HG03103 (cell line): ENCODE measurements at regions not wholly inside any gene's neighbourhood (a gene's known extent, or its start where the extent isn't known, plus 50 kb on each side); places are given as distances from the start of the nearest gene placed in this dataset.
"Not testable (repeated sequence)": the region's sequence is repeated elsewhere in the genome, so short reads cannot be mapped to it uniquely, and the experiment has no call there.

ENCODE experiments used
- ATAC-seq: cut with Tn5 transposase; IDR thresholded peaks from one replicate; pipeline ENCODE4 v1.9.1; 2021; ENCODE audit warnings: low read depth; ENCODE audit not compliant: unreplicated experiment

DNA sequence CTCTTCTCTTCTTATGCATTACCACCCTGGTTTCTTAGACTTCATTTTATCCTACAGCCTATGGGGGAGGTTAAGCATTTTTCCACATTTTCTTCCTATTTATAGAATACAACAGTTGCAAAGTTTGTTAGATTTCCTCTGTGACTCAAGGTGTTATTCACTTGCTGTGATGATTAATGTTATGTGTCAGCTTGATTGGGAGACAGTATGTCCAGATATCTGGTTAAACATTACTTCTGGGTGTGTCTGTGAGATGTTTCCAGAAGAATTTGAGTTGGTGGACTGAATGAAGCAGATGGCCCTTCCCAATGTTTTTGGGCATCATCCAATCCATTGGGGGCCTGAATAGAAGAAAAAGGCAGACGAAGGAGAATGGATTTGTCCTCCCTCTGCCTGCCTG, 131.3 kb downstream of the C6orf118 start:
- no peak for ATAC-seq

DNA sequence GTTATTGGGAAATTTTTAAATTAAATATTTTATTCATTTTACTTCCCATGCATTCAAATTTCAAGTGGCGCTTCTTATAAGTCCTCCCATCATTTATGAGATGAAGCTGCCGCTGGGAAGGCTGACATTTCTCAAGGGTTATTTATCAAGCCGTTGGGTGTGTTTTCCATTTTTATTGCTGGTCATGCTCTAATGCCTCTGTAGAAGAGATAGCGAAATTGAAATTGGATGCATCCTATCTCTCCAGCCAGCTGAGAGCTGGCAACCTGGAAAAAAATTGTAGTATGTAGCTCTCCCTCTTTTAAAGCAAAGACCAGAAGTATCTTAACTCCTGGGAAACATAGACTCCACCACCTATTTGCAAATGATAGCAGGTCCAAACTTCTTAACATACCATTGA, 135.9 kb downstream of the C6orf118 start:
- ATAC-seq: no peak

DNA sequence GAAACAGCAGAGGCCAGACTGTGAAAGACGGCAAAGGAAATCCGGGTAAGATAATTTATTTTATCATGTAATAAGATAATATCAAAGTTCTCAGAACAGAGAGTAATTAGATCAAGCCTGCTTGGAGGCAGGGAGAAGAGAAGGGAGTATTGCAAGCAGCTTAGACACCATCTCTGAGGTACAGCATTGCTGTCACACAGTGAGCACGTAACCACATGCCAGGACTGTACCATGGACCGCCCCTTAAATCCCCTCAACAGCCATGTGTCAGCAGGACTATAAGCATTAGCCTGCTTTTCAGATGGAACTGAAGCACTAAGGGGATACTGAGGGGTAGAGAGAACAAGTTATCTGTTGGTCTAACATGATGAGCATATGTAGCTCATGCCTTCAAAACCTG, 141.5 kb downstream of the C6orf118 start:
- no peak for ATAC-seq

DNA sequence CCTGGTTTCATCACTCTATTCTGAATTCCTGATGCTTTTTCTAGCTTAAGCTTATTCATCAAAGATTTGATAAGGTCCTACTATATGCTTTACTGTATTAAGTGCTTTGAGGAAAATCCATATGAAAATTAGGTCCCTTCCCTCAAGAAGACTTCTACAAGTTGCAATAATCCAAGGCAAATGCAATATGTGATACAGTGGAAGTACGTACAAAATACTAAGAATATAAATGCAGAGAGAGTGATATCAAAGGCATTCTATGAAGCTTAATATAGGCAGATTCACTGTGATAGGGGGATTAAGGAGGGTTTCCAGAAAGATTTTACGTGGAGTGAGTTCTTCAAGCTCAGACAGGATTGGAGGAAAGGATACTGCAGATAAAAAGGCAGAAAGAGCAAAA, 142.1 kb downstream of the C6orf118 start:
- no peak for ATAC-seq

DNA sequence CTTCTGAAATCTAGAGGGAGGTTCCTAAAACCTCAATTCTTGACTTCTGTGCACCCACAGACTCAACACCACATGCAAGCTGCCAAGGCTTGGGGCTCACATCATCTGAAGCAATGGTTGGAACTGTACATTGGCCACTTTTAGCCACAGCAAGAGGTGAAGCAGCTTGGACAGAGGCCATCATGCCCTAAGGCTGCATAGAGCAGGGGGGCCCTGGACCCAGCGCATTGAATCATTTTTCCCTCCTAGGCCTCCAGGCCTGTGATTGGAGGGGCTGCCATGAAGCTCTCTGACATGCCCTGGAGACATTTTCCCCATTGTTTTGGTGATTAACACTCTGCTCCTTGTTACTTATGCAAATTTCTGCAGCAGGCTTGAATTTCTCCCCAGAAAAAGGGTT, 145.9 kb downstream of the C6orf118 start:
- no peak for ATAC-seq

DNA sequence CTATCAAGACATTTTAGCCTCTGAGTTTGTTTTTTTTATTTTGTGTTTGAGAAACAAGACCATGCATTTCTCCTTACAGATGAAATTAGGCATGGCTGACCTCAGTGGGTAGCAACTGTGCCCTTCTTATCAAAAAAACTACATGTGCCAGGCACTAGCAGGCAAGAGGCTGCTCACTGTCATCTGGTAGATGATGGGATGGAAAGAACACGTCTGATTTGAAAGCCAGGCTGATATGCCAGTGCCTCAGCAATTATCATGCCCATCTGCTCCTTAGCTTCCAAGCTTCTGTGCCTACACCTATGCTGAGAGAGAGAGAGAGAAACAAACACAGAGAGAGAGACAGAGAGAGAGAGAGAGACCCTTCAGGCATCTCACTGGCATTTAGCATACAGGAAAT, 149.9 kb downstream of the C6orf118 start:
- ATAC-seq: no peak

DNA sequence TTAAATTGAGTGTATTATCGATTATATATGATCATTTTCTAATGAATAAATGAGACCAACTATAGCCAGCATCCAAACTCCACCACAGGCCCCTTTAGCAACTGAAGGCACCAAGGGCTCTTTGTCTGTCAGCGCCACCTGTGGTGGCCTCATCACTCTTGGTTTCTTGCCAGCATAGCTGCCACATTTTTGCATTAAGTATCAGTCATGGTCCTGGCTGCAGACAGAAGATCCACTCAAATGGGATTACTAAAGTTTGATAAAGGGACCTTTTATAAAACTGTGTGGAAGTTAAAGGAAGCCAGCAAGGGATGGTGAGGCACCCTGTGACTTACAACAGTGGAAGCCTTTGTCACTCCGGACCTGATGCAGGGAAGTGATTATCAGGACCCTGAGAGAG, 162.9 kb downstream of the C6orf118 start:
- ATAC-seq: no peak

DNA sequence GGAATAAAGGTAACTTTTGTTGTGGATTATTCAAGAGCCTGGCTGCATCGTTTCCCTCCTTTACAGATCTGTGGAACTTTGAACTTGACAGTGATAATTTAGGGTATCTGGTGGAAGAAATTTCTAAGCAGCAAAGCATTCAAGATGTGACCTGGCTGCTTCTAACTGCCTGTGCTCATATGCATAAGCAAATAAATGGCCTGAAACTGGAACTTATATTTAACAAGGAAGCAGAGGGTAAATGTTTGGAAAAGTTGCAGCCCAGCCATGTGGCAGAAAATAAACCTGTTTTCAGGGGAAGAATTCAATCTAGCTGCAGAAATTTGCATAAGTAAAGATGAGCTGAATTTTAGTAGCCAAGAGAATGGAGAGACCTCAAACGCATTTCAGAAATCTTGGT, 173.5 kb downstream of the C6orf118 start:
- no peak for ATAC-seq

DNA sequence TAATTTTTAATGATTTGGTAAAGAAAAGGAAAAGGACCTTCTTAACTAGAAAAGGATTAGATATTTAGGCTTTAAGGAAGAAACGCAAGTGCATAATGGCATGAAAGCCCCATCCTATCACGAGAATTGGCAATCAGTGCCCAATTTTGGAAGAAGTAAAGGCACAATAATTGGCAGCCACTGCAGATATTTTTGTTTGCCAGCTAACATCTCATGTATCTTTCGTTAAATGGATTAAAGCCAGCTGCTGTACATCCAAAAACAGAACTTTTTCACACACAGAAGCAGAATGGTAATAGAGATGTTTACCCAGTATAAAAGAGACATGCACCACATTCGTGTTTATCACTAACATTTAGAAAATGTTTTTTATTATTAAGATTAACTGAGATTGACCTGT, 180.3 kb downstream of the C6orf118 start:
- no peak for ATAC-seq

DNA sequence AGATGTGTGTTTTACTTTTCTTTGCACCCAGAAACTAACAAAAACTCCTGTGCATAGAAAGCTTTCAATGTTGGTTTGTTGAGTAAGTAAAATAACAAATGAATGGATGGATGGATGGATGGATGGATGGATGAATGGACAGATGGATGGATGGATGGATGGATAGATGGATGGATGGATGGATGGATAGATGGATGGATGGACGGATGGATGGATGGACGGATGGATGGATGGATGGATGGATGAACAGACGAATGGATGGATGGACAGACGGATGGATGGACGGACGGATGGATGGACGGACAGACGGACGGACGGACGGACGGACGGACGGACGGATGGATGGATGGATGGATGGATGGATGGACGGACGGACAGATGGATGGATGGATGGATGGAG, 181.7 kb downstream of the C6orf118 start:
- ATAC-seq: not testable (repeated sequence)

DNA sequence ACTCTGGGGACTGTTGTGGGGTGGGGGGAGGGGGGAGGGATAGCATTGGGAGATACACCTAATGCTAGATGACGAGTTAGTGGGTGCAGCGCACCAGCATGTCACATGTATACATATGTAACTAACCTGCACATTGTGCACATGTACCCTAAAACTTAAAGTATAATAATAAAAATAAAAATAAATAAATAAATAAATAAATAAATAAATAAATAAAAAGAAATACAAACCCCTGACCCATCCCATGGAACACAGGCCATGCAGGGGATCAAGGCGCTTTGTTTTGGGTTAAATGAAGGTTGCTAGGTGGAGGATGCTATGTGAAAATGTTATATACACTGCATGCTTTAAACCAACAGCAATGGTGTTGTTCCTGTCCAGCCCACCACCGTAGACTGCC, 184.7 kb downstream of the C6orf118 start:
- not testable (repeated sequence) for ATAC-seq

DNA sequence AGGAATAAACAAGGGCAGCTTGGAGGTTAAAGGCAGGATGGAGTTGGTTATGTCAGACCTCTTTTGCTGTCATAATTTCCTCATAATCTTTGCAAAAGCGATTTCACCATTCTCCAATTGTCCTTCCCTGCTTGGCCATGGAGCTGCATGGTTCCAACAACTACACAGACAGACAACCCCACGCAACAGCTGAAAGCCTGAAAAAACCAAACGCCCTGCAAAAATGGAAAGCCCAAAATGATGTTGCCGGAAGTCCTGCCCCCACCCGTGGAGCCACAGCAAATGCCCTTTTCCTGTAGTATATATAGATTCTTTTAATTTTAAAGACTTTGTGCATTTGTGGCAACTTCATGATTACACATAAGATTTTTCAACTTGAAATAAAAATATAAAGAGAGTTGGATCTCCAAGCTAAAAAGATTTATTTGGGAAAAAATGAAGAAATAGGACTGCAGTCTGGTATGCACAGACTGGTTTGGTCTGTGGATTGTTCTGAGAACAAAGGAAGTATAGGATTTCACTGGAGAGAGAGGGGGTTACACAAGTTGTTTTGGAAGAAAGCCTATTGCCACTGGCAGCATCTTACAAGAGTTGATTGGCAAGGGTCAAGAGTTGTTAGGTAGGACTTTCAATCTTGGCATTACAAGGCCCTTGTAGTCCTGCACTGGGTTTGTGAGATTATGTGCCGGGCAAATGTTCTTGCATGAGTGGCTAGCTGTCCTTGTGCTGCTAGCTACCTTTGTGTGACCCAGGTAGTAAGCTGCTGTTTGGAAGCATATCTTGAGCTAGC, 190.0 kb downstream of the C6orf118 start:
- no peak for ATAC-seq

DNA sequence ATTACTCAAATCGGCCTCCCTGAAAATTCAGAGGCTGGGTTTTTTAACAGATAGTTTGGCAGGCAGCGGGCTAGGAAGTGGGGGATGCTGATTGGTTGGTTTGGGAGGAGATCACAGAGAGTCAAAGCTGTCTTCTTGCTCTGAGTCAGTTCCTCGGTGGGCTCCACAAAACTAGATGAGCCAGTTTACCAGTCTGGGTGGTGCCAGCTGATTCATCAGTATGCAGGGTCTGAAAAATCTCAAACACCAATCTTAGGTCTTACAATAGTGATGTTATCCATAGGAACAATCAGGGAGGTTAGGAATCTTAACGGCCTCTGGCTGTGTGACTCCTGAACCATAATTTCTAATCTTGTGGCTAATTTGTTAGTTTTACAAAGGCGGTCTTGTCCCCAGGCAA, 190.7 kb downstream of the C6orf118 start:
- ATAC-seq: no peak

DNA sequence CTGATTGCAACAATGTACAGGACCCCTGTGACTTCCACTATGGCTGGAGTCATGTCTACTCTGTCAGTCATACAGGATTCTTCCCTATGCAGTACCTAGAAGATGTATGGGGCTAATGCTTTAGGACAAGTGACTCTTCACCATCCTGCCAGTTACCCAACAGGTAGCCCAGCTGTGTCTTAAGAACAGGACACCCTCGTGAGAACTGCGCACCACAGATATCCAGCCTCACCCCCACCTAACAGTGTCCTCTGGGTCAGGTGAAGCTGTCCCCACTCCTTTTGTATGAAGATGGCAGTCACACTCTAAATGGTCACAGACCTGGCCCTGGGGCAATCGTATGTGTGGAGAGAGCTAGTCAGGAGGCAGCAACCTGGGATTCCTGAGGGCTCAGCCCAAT, 191.6 kb downstream of the C6orf118 start:
- no peak for ATAC-seq

DNA sequence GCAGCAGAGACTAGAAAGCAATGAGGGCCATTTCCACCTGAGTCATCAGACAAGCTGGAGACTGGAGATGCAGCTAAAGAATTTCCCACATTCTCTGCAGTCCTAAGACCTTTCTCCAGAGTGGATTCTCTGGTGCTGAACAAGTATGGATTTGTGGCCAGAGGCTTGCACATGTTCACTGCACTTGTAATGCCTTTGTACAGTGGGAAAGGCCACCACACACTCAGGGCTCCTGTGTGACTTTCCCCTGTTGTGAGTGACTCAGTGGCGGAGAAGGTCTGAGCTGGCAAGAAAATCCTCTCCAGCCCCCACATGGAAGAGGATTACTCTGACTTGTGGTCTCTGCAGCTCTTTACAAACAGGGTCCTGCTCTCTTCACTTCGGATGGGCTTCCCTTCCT, 192.3 kb downstream of the C6orf118 start:
- ATAC-seq: no peak

DNA sequence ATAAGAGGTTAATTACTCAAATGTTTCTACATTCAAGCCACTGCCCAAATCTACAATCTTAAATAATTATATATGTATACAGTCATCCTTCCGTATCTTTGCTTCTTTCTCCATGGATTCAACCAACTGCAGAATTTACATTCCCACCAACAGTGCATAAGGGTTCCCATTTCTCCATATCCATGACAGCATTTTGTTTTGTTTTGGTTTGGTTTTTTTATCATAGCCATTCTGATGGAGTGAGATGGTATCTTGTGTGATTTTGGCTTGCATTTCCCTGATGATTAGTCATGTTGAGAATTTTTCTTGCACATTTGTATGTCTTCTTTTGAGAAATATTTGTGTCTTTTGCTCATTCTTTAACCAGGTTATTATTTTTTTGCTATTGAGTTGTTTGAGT, 198.5 kb downstream of the C6orf118 start:
- ATAC-seq: no peak

DNA sequence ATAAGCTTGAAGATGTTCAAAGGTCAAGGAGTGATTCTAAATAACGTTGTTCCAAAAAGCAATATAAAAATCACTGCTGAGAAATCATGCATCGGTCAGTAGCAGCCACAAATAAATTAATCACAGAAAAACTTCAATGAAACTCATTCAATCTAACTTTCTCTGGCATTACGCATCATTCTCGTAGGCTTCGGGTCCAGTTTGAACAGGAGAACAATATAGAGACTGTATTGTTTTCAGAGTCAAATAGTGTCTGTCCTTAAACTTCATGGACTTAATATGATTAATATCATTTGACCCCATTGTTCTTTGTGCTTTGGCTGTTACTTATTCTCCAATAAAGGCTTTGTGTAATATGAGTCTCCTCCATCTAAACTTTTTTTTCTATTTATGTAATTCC, 200.4 kb downstream of the C6orf118 start:
- no peak for ATAC-seq

DNA sequence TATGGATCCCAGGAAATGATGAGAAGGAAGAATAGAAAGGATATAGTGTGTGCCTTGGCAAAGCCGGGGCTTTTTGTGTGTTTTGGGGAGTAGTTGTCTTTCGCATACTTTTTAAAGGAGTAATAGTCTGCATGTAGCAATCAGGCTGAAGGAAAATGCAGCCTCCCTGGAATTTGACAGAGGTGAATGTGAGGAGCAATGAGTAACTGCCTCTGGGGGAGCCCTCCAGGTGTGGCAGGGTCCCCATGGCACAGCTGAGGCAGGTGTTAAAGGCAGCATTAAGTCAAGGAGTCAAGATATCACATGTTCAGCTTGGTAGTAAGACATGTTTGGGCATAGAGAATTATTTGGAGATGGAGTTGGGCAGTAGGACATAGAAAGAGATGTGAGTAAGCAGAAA, 203.1 kb downstream of the C6orf118 start:
- no peak for ATAC-seq

DNA sequence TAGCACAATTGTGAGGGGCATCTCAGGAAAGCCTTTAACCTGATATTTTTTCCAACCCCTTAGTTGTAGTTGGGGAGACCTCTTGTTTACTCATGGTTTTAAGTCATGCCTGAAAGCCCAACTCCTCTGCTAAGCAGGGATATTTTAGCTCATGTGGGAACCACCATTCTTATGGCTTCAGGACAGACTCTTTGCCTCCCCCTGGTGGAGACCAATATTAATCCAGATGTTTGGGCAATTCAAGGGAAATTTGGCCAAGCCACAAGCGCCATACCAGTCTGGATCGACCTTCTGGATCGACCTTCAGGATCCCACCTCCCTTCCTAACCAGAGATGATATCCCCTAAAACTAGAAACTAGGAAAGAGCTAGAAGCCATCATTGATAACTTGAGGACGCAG, 211.2 kb downstream of the C6orf118 start:
- no peak for ATAC-seq

DNA sequence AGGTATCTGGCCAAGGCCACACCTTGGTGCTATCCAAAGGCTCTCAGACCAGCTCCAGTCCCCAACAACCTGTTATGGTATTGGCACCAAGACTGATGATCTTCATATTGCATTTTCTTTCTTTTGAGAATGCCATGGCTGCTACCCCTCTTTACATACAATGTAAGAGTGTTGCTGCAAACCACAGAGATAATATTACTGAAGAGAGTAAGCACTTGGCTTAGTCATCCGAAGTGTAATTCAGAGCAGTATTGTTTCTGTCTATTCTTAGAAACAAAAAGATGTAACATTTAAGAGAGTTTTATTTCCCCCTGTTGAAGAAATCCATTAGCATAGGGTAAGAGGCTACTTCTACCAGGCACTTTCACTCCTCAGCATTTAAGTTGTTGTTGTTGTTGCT, 212.5 kb downstream of the C6orf118 start:
- no peak for ATAC-seq

DNA sequence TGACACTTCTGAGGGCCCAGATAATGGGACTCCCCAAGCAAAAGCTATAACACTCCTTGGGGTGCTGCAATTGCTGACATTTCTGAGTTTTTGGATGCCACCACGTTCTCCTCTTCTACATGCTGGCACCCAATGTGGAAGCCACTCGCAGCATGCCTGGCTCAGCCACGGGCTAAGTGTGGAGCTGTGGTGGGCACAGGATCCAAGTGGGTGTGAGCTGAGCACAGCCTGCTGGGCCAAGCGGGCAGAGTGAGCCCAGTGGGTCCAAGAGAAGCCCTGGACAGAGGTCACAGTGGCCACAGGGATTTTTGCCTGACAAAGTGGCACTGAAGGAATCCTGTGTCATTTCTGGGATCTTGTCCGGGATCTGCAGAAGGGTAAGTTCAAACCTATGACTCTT, 213.2 kb downstream of the C6orf118 start:
- no peak for ATAC-seq

DNA sequence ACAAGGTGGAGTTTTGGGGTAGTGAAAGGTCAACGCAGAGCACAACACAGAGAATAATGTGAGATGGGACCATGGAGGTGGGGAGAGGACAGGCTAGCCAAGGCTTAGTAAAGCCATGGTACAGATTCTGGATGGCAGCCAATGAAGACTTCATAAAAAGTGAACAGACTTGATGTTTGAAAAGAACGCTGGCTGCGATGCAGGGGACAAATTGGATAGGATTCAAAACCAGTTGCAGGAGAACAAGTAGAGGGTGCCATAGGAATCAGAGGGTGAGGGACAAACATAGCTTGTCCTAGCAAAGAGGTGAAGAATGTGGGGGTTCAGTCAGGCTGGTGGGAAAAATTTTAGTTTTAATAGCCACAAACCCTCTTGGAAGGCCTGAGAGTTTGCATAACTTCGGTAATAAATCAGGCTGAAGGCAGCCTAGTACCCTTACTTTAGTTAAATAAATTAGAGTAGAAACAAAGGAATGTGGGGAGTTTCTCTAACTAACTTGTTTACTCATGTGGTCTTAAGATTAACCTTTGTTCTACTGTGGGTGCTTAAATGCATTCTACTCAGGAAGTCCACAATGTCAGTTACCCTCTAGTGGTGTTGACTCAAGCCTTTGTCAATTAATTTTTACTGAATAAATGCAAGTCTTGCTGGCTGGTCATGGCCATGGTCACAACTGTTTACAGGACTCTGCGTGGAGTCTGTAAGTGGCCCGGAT, 216.4 kb downstream of the C6orf118 start:
- no peak for ATAC-seq
